ENCODE measurements at regions not wholly inside any gene's neighbourhood (a gene's known extent, or its start where the extent isn't known, plus 50 kb on each side); places are given as distances from the start of the nearest gene placed in this dataset.

DNA sequence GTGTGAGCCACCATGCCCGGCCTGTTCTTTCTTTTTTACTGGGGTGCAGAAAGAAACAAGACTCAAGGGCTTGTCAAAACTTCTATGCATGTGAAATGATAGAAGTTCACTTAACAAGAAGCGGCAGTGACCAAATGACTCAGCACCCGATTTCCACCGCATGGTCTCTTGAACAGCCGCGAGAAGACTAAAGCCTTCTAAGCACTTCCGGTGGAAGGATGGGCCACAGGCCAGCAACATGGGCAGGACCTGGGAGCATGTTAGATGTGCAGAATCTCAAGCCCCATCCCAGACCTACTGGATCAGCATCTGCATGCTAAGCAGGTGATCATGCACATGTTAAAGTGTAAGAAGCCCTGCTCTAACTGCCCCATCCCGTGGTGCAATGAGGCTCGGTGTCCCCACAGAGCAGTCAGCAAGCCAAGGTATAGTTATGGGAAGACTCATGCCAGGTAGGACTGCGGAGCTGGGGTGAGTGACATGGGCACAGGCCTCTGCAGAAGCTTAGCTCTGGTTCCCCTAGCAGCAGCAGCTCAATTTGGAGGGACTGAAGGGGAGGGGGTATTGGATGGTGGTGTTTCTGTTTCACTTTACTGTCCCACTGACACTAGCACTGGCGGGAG, 88.5 kb upstream of the HNF1B start:
- no peaks in the 10 kb centered on the region for H3K9me3 ChIP-seq (replicated peaks)
- intact Hi-C loops (cut with micrococcal nuclease) = no loop called here
- H3K4me3 ChIP-seq = no peak overlapping the region
- DNase-seq = no peak
- TF ChIP-seq, protein P1, sequence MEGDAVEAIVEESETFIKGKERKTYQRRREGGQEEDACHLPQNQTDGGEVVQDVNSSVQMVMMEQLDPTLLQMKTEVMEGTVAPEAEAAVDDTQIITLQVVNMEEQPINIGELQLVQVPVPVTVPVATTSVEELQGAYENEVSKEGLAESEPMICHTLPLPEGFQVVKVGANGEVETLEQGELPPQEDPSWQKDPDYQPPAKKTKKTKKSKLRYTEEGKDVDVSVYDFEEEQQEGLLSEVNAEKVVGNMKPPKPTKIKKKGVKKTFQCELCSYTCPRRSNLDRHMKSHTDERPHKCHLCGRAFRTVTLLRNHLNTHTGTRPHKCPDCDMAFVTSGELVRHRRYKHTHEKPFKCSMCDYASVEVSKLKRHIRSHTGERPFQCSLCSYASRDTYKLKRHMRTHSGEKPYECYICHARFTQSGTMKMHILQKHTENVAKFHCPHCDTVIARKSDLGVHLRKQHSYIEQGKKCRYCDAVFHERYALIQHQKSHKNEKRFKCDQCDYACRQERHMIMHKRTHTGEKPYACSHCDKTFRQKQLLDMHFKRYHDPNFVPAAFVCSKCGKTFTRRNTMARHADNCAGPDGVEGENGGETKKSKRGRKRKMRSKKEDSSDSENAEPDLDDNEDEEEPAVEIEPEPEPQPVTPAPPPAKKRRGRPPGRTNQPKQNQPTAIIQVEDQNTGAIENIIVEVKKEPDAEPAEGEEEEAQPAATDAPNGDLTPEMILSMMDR (IDR thresholded peaks at IDR 0.05; ENCODE audit: borderline replicate concordance) = no peak
- no peaks in the 10 kb centered on the region for H3K36me3 ChIP-seq
- H3K4me1 ChIP-seq = no peaks in the 10 kb centered on the region
- peaks cover 50% of the 10 kb centered on the region for H3K27me3 ChIP-seq (ENCODE audit: low read depth)
- no peak overlapping the region for H3K27ac ChIP-seq (replicated peaks)

DNA sequence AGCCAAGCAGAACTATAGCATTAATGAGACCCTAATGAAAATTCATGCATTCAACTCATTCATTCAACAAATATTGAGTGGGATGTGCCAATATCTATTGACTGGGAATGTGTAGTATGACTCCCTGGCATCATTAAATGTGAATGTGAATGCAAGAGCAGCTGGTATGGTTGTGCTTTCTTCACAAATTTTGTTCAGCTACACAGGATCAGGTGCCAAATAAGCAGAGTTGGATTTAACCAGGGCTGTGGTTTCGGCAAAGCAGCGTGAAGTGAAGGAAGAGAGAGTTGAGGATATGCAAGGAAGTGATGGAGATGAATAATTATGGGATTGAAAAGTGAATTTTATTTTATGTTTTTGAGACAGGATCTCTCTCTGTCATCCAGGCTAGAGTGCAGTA, 87.1 kb upstream of the HNF1B start:
- Histone ChIP-seq H3K4me1 (no peaks in the 10 kb centered on the region), H3K4me3 (no peak overlapping the region), H3K27me3 (ENCODE audit: low read depth) (peaks cover 36% of the 10 kb centered on the region), H3K36me3 (no peaks in the 10 kb centered on the region), H3K9me3 (replicated peaks) (no peaks in the 10 kb centered on the region), H3K27ac (replicated peaks) (no peak overlapping the region)
- intact Hi-C loops (cut with micrococcal nuclease) = no loop called here
- TF ChIP-seq, protein P1 (IDR thresholded peaks at IDR 0.05; ENCODE audit: borderline replicate concordance) = no peak
- no peak for DNase-seq

DNA sequence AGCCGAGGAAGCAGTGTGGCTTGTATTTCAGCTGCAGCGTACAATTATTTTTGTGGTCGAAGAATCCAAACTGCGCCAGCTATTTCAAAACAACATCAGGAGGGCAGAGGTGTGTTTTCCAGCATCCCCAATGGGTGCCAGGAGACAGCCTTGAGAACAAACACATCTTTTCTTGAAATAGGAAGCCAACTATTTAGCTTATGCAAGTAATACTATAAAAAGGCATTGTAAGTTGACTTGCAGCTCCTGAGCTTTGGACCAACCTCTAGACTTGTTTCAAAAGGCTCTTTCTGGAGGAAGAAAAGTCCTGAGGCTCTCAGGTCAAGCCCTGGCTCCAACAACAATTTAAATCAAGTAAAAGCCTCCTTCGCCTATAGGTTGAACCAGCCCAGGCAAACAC, 86.6 kb upstream of the HNF1B start:
- DNase-seq = no peak
- Histone ChIP-seq H3K36me3 (no peaks in the 10 kb centered on the region), H3K9me3 (replicated peaks) (no peaks in the 10 kb centered on the region), H3K27ac (replicated peaks) (no peak overlapping the region), H3K4me1 (no peaks in the 10 kb centered on the region), H3K27me3 (ENCODE audit: low read depth) (peaks cover 31% of the 10 kb centered on the region), H3K4me3 (no peak overlapping the region)
- TF ChIP-seq, protein P1 (IDR thresholded peaks at IDR 0.05; ENCODE audit: borderline replicate concordance) = no peak
- intact Hi-C loops (cut with micrococcal nuclease) = no loop called here

DNA sequence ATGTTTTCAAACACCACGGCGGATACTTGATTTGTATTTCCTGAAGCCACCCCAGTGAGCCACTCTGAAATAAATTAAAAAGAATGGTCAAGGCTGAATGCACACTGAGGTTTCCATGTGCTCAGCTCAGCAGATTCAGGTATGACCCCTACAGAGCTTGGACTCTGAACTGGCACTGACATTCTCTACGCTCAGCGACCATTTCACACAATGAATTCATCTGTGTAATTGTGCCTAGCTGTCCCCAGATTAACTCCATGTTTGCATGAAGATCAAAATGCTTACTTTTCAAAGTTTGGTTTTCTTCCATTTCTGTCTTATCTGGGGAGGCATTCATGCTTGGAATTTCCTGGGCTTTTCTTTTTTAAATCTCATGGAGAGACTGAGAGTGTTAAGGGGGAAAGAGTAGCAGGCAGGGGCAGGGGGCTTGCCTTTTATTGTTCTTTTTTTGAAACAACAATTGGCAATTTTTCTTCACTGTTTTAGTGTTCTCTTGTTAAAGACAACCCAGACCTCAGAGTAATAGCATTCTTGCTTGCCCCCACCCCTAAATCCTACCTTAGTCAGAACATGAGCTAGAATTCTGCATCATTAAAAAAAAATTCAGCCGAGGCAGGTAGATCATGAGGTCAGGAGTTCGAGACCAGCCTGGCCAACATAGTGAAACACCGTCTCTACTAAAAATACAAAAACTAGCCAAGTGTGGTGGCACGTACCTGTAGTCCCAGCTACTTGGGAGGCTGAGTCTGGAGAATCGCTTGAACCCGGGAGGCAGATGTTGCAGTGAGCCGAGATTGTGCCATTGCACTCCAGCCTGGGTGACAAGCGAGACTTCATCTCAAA, 85.5 kb upstream of the HNF1B start:
- Histone ChIP-seq H3K4me1 (peaks cover 2% of the 10 kb centered on the region), H3K4me3 (no peak overlapping the region), H3K27ac (replicated peaks) (no peak overlapping the region), H3K36me3 (no peaks in the 10 kb centered on the region), H3K27me3 (ENCODE audit: low read depth) (peaks cover 24% of the 10 kb centered on the region), H3K9me3 (replicated peaks) (no peaks in the 10 kb centered on the region)
- no peak for DNase-seq
- intact Hi-C loops (cut with micrococcal nuclease) = no loop called here
- TF ChIP-seq, protein P1 (IDR thresholded peaks at IDR 0.05; ENCODE audit: borderline replicate concordance) = no peak

DNA sequence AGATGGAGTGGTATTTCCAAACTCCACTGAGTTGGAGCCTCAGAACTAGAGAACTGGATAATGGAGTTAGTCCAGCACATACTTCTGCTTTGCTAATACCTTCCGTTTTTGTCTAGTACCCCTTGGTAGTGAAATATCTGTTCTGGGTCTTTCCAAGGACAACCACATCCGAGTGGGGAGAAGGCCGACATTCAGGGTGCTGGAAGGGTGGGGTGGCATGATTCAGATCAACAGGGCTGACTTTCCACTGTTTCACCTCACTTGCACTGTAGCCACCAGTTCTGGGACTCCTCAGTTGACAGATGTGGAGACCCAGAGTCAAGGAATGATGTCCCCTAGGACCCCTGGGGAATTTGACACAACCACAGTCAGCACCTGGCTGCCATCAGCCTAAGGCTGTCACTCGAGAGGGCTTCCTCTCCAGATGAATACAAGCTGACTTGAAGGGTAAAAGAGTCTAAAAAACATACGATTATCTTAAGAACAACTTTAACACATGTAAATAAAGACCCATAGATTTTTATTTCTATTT, 84.8 kb upstream of the HNF1B start:
- H3K27ac ChIP-seq (replicated peaks) = no peak overlapping the region
- peaks cover 9% of the 10 kb centered on the region for H3K4me1 ChIP-seq
- no peaks in the 10 kb centered on the region for H3K36me3 ChIP-seq
- TF ChIP-seq, protein P1 (IDR thresholded peaks at IDR 0.05; ENCODE audit: borderline replicate concordance) = no peak
- intact Hi-C loops (cut with micrococcal nuclease) = no loop called here
- H3K27me3 ChIP-seq (ENCODE audit: low read depth) = peaks cover 24% of the 10 kb centered on the region
- no peak overlapping the region for H3K4me3 ChIP-seq
- no peaks in the 10 kb centered on the region for H3K9me3 ChIP-seq (replicated peaks)
- DNase-seq = no peak
